Ovary (tissue), 7 donors: ENCODE measurements at regions not wholly inside any gene's neighbourhood (a gene's known extent, or its start where the extent isn't known, plus 50 kb on each side); places are given as distances from the start of the nearest gene placed in this dataset.
"Not testable (repeated sequence)": the region's sequence is repeated elsewhere in the genome, so short reads cannot be mapped to it uniquely, and the experiment has no call there.

ENCODE experiments used
- DNase-seq, 5 donors: peaks; one replicate each; pipeline ENCODE4 v3.0.0-alpha.2; 2019 to 2020
- H3K27ac ChIP-seq, 2 donors: fragments of 200-600 bp; one replicate each; pipeline versions ENCODE4 v1.5.1 to v1.8.0; 2019 to 2022
- H3K27me3 ChIP-seq: fragments of 200-600 bp; one replicate; pipeline ENCODE4 v1.8.0; 2022
- H3K36me3 ChIP-seq: fragments of 200-600 bp; sonication (generic); one replicate; pipeline ENCODE4 v1.5.1; 2019
- H3K4me1 ChIP-seq: one replicate; pipeline ENCODE4 v1.8.1; 2013; ENCODE audit warnings: mild to moderate bottlenecking, moderate library complexity; ENCODE audit not compliant: insufficient read depth
- H3K4me3 ChIP-seq: fragments of 200-600 bp; sonication (generic); one replicate; pipeline ENCODE4 v1.5.1; 2017
- H3K9me3 ChIP-seq, 2 donors: fragments of 200-600 bp in 1 of 2; sonication (generic) in 1 of 2; one replicate each; pipeline versions ENCODE4 v1.5.1 to v1.8.1; 2013 to 2019; ENCODE audit warnings: mild to moderate bottlenecking in 1 of 2, moderate library complexity in 1 of 2
- CTCF ChIP-seq, 3 donors: fragments of 450-650 bp in 2 of 3; fragments of 200-600 bp in 1 of 3; IDR thresholded peaks; one replicate each; pipeline versions ENCODE4 v1.5.1 to v1.8.0; 2016 to 2022; ENCODE audit warnings: antibody characterized with exemption in 3 of 3, mild to moderate bottlenecking in 1 of 3
- EP300 ChIP-seq: sonication (generic); formaldehyde crosslinking; IDR thresholded peaks from one replicate; pipeline ENCODE4 v1.6.1; 2017; ENCODE audit warnings: antibody characterized with exemption
- POLR2A ChIP-seq: fragments of 450-650 bp; IDR thresholded peaks from one replicate; pipeline ENCODE4 v1.6.1; 2017; ENCODE audit warnings: antibody characterized with exemption, mild to moderate bottlenecking, moderate library complexity
- WGBS, 3 donors: extraction: QIAGEN DNeasy Blood & Tissue Kit in 1 of 3; methylation state at CpG; one replicate each; pipeline versions ENCODE4 v1.1.5 to v1.1.7; 2013 to 2017; 5-methylcytosine and 5-hydroxymethylcytosine counted together
- intact Hi-C, 4 donors: fragments of 100-400 bp; cut with DNase I; formaldehyde crosslinking; loops; one replicate each; pipeline versions ENCODE4 v1.11.0 to v1.15.1; 2022 to 2023
- donor health status: DM: no; HTN: no; CAD: no; lungs with moderate emphysema.
- donor health status: DM: no; HTN: no; CAD: no.
- donor health status: Bipolar disorder and iron deficiency.
- donor health status: DM: no; HTN: no; CAD: no.
- donor health status: DM: yes; HTN: yes; CAD: no.

GRCh38 chr18:71221405-71221804, 932.6 kb downstream of the SOCS6 start:
- no peak for TF ChIP-seq CTCF (IDR thresholded peaks at IDR 0.05)
- TF ChIP-seq POLR2A: no peak
- no peak for TF ChIP-seq EP300
- no peaks in the 10 kb centered on the region for H3K9me3 ChIP-seq
- H3K36me3 ChIP-seq: no peaks in the 10 kb centered on the region
- H3K27me3 ChIP-seq: no peaks in the 10 kb centered on the region
- intact Hi-C loops: no loop called here
- no peak for DNase-seq
- no peak overlapping the region for H3K4me3 ChIP-seq
- 71 to 87% (median 84%) methylated on average over 6 of the region's 6 CpGs for WGBS, 3 donors
- no peak overlapping the region for H3K27ac ChIP-seq
- H3K4me1 ChIP-seq: no peaks in the 10 kb centered on the region

GRCh38 chr18:71212739-71213138, 923.9 kb downstream of the SOCS6 start:
- H3K27me3 ChIP-seq, H3K27ac ChIP-seq, H3K4me1 ChIP-seq, H3K9me3 ChIP-seq, H3K36me3 ChIP-seq, DNase-seq, intact Hi-C loops, H3K4me3 ChIP-seq: not testable (repeated sequence)
- WGBS, 3 donors: 85 to 96% (median 93%) methylated on average over 24 to 26 of the region's 26 CpGs

GRCh38 chr18:71212222-71212621, 923.4 kb downstream of the SOCS6 start:
- Histone ChIP-seq H3K36me3 (no peaks in the 10 kb centered on the region), H3K27ac (no peak overlapping the region), H3K9me3 (no peaks in the 10 kb centered on the region), H3K4me1 (no peaks in the 10 kb centered on the region), H3K27me3 (no peaks in the 10 kb centered on the region), H3K4me3 (no peak overlapping the region)
- no peak for DNase-seq
- no peak for TF ChIP-seq EP300
- no peak for TF ChIP-seq CTCF (IDR thresholded peaks at IDR 0.05)
- no peak for TF ChIP-seq POLR2A
- 73 to 92% (median 89%) methylated on average over 7 to 22 of the region's 33 CpGs for WGBS, 3 donors
- intact Hi-C loops: no loop called here

GRCh38 chr18:71209944-71210343, 921.1 kb downstream of the SOCS6 start:
- no peaks in the 10 kb centered on the region for H3K4me1 ChIP-seq
- H3K4me3 ChIP-seq: no peak overlapping the region
- no peak overlapping the region for H3K27ac ChIP-seq
- H3K36me3 ChIP-seq: no peaks in the 10 kb centered on the region
- intact Hi-C loops: no loop called here
- no peaks in the 10 kb centered on the region for H3K27me3 ChIP-seq
- no peak for DNase-seq
- no peaks in the 10 kb centered on the region for H3K9me3 ChIP-seq
- 56 to 58% (median 57%) methylated on average over 2 of the region's 2 CpGs for WGBS, 3 donors
- TF ChIP-seq CTCF (IDR thresholded peaks at IDR 0.05): no peak
- no peak for TF ChIP-seq POLR2A
- no peak for TF ChIP-seq EP300

- H3K4me1 ChIP-seq: no peaks in the 10 kb centered on the region
- H3K36me3 ChIP-seq: no peaks in the 10 kb centered on the region
- DNase-seq: no peak
- no peak overlapping the region for H3K27ac ChIP-seq
- TF ChIP-seq POLR2A: no peak
- TF ChIP-seq EP300: no peak
- TF ChIP-seq CTCF (IDR thresholded peaks at IDR 0.05): no peak
- WGBS, 3 donors: 48 to 63% (median 52%) methylated on average over 1 of the region's 1 CpG
- no peaks in the 10 kb centered on the region for H3K9me3 ChIP-seq
- intact Hi-C loops: no loop called here
- H3K4me3 ChIP-seq: no peak overlapping the region
- H3K27me3 ChIP-seq: no peaks in the 10 kb centered on the region
Observed at GRCh38 chr18:71194438-71194837, 905.6 kb downstream of the SOCS6 start.
